ENCODE measurements at regions not wholly inside any gene's neighbourhood (a gene's known extent, or its start where the extent isn't known, plus 50 kb on each side); places are given as distances from the start of the nearest gene placed in this dataset.

DNA sequence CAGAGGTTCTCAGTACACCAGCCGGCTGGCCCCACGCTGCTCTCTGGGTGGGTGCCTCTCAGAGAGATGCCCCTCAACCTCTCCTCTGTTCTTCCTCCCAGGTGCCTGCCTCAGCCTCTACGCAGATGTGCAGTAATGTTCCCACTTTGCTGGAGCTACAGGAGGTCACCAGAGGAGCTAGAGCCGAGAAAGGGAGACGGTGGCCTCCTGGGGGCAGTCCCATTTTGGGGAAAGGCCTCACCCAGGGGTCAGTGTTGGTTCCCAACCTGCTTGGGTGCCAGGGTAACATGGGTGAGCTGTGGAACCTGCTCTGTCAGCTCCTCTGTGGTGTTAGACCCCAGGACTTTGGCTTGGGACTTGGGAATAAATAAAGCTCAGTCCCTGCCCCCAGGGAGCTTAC lies 145.3 kb upstream of the MLN start:
- Histone ChIP-seq H3K4me1 (no peaks in the 10 kb centered on the region), H3K4me3 (no peak overlapping the region), H3K36me3 (ENCODE audit: low read depth, missing control alignments) (no peaks in the 10 kb centered on the region), H3K9me3 (no peaks in the 10 kb centered on the region), H3K27me3 (no peaks in the 10 kb centered on the region), H3K27ac (no peak overlapping the region)
- no peak for TF ChIP-seq POLR2A (IDR thresholded peaks at IDR 0.05)
- TF ChIP-seq, protein P1, sequence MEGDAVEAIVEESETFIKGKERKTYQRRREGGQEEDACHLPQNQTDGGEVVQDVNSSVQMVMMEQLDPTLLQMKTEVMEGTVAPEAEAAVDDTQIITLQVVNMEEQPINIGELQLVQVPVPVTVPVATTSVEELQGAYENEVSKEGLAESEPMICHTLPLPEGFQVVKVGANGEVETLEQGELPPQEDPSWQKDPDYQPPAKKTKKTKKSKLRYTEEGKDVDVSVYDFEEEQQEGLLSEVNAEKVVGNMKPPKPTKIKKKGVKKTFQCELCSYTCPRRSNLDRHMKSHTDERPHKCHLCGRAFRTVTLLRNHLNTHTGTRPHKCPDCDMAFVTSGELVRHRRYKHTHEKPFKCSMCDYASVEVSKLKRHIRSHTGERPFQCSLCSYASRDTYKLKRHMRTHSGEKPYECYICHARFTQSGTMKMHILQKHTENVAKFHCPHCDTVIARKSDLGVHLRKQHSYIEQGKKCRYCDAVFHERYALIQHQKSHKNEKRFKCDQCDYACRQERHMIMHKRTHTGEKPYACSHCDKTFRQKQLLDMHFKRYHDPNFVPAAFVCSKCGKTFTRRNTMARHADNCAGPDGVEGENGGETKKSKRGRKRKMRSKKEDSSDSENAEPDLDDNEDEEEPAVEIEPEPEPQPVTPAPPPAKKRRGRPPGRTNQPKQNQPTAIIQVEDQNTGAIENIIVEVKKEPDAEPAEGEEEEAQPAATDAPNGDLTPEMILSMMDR (IDR thresholded peaks at IDR 0.05) = no peak
- intact Hi-C loops (cut with DNase I; ENCODE audit: low total_unique reads) = no loop called here
- 99 to 100% methylated on average over 4 to 5 of the region's 5 CpGs for WGBS, 2 donors
- no peak for DNase-seq

DNA sequence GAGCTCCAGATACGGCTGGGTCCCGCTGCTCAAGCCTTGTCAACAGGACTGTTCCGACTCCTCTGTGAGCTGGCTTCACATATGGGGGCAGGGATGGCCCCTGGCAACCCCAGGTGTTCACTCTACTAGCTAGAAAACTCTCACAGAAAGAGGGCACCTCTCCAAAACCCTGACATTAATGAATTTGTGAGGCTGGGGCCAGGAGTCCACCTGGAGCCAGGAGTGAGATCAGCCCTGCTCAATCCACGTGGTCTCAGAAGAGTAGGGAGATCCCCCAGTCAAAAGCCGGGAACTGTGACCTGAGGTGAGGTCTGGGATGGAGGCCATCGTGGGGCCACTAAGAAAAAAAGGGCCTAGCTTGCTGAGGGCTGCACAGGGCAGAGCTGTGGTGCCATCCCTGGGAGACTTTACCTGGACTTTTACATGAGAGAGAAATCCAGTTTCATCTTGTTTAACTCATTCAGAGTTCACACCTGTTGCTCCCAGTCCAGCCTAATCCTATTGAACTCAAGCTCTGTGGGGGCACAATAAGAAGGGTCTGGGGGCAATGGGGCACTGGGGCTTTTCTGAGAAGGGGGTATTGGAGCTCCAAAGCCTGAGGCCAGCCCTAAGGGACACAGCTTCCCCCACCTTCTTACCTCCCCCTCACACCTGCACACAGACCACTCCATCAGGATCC lies 144.3 kb upstream of the MLN start:
- Histone ChIP-seq H3K27ac (no peak overlapping the region), H3K4me3 (no peak overlapping the region), H3K4me1 (no peaks in the 10 kb centered on the region), H3K9me3 (no peaks in the 10 kb centered on the region), H3K36me3 (ENCODE audit: low read depth, missing control alignments) (no peaks in the 10 kb centered on the region), H3K27me3 (no peaks in the 10 kb centered on the region)
- intact Hi-C loops (cut with DNase I; ENCODE audit: low total_unique reads) = no loop called here
- no peak for DNase-seq
- TF ChIP-seq POLR2A (IDR thresholded peaks at IDR 0.05) = no peak
- TF ChIP-seq, protein P1 (IDR thresholded peaks at IDR 0.05) = no peak
- 90 to 94% methylated on average over 6 of the region's 6 CpGs for WGBS, 2 donors

DNA sequence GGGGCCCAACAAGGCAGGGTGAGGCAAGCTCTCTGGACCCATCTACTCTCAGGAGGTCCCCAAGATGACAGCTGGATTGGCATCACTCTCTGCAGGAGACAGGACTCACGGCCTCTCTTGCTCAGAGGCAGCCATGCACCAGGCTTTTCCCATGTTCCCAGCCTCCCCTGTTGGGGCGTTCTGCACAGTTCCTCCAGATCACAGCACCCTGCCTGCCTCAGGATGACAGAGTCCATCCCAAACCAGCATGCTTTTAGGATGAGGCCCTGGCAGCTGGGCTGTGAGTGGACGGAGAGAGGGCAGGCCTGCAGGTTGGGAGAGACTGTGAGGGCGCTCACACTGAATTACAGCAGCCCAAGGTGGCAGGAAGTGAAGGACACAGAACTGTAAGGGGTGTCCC lies 143.2 kb upstream of the MLN start:
- WGBS, 2 donors = 92% methylated on average over 2 to 3 of the region's 4 CpGs
- Histone ChIP-seq H3K4me1 (no peaks in the 10 kb centered on the region), H3K36me3 (ENCODE audit: low read depth, missing control alignments) (no peaks in the 10 kb centered on the region), H3K27me3 (no peaks in the 10 kb centered on the region), H3K9me3 (no peaks in the 10 kb centered on the region), H3K4me3 (no peak overlapping the region), H3K27ac (no peak overlapping the region)
- intact Hi-C loops (cut with DNase I; ENCODE audit: low total_unique reads) = no loop called here
- no peak for TF ChIP-seq POLR2A (IDR thresholded peaks at IDR 0.05)
- TF ChIP-seq, protein P1 (IDR thresholded peaks at IDR 0.05) = no peak
- DNase-seq = no peak

DNA sequence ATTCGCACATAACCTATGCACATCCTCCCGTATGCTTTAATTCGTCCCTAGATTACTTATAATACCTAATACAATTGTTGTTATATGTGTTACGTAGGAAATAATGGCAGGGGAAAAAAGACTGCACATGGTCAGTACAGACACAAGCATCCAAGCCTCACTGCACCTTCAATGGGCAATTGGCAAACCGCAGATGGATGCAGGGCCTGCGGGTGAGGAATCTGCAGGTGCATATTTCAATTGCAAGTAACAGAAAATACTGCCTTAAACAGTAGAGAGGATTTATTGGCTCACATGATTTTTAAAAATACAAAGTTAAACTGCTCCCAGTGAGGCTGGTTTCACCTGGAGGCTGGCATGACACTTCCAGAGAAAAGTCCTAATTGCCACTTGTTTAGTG lies 142.1 kb upstream of the MLN start:
- no peak for TF ChIP-seq POLR2A (IDR thresholded peaks at IDR 0.05)
- TF ChIP-seq, protein P1 (IDR thresholded peaks at IDR 0.05) = no peak
- no peak overlapping the region for H3K4me3 ChIP-seq
- H3K4me1 ChIP-seq = no peaks in the 10 kb centered on the region
- H3K9me3 ChIP-seq = no peaks in the 10 kb centered on the region
- 91 to 97% methylated on average over 6 of the region's 6 CpGs for WGBS, 2 donors
- intact Hi-C loops (cut with DNase I; ENCODE audit: low total_unique reads) = no loop called here
- H3K27ac ChIP-seq = no peak overlapping the region
- no peaks in the 10 kb centered on the region for H3K27me3 ChIP-seq
- DNase-seq = no peak
- H3K36me3 ChIP-seq (ENCODE audit: low read depth, missing control alignments) = no peaks in the 10 kb centered on the region
